DND-41 (cell line): ENCODE measurements at regions not wholly inside any gene's neighbourhood (a gene's known extent, or its start where the extent isn't known, plus 50 kb on each side); places are given as distances from the start of the nearest gene placed in this dataset.

Experiments
- ATAC-seq: fragments of 200-7000 bp; cut with Tn5 transposase; 3 replicates; pipeline ENCODE4 v1.9.1; 2021; ENCODE audit warnings: low read depth; ENCODE audit not compliant: insufficient read depth
- DNase-seq: peaks from one replicate; pipeline ENCODE4 v3.0.0-alpha.2; 2020
- H2AFZ ChIP-seq: 2 replicates; pipeline ENCODE4 v1.6.0; 2012; ENCODE audit warnings: low read depth, low read length
- H3K27ac ChIP-seq: 2 replicates; pipeline ENCODE4 v1.5.1; 2012; ENCODE audit warnings: low read length, inconsistent platforms
- H3K27me3 ChIP-seq: fragments of 200-600 bp; sonication (generic); 2 replicates; pipeline ENCODE4 v1.6.0; 2012; ENCODE audit warnings: low read length, mild to moderate bottlenecking, inconsistent platforms; ENCODE audit not compliant: insufficient read depth, poor library complexity
- H3K36me3 ChIP-seq: 2 replicates; pipeline ENCODE4 v1.5.1; 2012; ENCODE audit warnings: low read length, inconsistent platforms; ENCODE audit not compliant: insufficient read depth
- H3K4me1 ChIP-seq: 2 replicates; pipeline ENCODE4 v1.5.1; 2012; ENCODE audit warnings: mild to moderate bottlenecking, low read length; ENCODE audit not compliant: insufficient read depth
- H3K4me2 ChIP-seq: 2 replicates; pipeline ENCODE4 v1.6.0; 2012; ENCODE audit warnings: mild to moderate bottlenecking, moderate library complexity, low read length, inconsistent platforms; ENCODE audit not compliant: insufficient read depth
- H3K4me3 ChIP-seq, 2 experiments: fragments of 200-600 bp in 1 of 2; shearing (Covaris generic) in 1 of 2; 2 replicates each; pipeline ENCODE4 v1.5.1; 2012 to 2016; ENCODE audit warnings: inconsistent platforms in 2 of 2, low read length in 2 of 2, mild to moderate bottlenecking in 2 of 2, low read depth in 1 of 2, moderate library complexity in 1 of 2
- H3K79me2 ChIP-seq: 2 replicates; pipeline ENCODE4 v1.6.0; 2012; ENCODE audit warnings: low read length, inconsistent platforms; ENCODE audit not compliant: insufficient read depth
- H3K9ac ChIP-seq: 2 replicates; pipeline ENCODE4 v1.6.0; 2012; ENCODE audit warnings: low read depth, mild to moderate bottlenecking, inconsistent platforms, low read length, moderate library complexity
- H3K9me3 ChIP-seq: 2 replicates; pipeline ENCODE4 v1.5.1; 2012; ENCODE audit warnings: low read length, moderate library complexity, mild to moderate bottlenecking, inconsistent platforms; ENCODE audit not compliant: insufficient read depth, severe bottlenecking
- H4K20me1 ChIP-seq: 2 replicates; pipeline ENCODE4 v1.6.0; 2012; ENCODE audit warnings: low read length; ENCODE audit not compliant: insufficient read depth
- CTCF ChIP-seq: IDR thresholded peaks from 2 replicates; pipeline ENCODE4 v1.5.1; 2012; ENCODE audit warnings: borderline replicate concordance, low read length, moderate library complexity, mild to moderate bottlenecking; ENCODE audit not compliant: poor library complexity, severe bottlenecking; ENCODE audit errors: extremely low read depth
- EZH2 ChIP-seq: IDR thresholded peaks from 3 replicates; pipeline ENCODE4 v1.6.1; 2012; ENCODE audit warnings: borderline replicate concordance, low read depth, mild to moderate bottlenecking, moderate library complexity, low read length, inconsistent platforms; ENCODE audit not compliant: severe bottlenecking

- Histone ChIP-seq H3K4me1 (no peaks in the 10 kb centered on the region), H3K9me3 (no peaks in the 10 kb centered on the region), H3K27ac (no peak overlapping the region), H3K27me3 (peaks cover 6% of the 10 kb centered on the region), H4K20me1 (no peaks in the 10 kb centered on the region), H3K4me3 (no peak overlapping the region), H3K9ac (no peak overlapping the region), H3K4me2 (no peak overlapping the region), H3K79me2 (no peaks in the 10 kb centered on the region), H3K36me3 (no peaks in the 10 kb centered on the region), H2AFZ (no peak overlapping the region)
- no peak for DNase-seq
- TF ChIP-seq CTCF (no peak), EZH2 (no peak)
- ATAC-seq: no peak
Observed at GRCh38 chr11:79676396-79676795, 235.6 kb upstream of the TENM4 start.

GRCh38 chr11:79675081-79675480 is 234.3 kb upstream of the TENM4 start:
- ATAC-seq: no peak
- H3K36me3 ChIP-seq: no peaks in the 10 kb centered on the region
- no peak for TF ChIP-seq EZH2
- no peak for TF ChIP-seq CTCF

GRCh38 chr11:79672786-79673185 is 232.0 kb upstream of the TENM4 start:
- no peak overlapping the region for H3K4me3 ChIP-seq
- no peaks in the 10 kb centered on the region for H3K9me3 ChIP-seq
- no peak for DNase-seq
- no peaks in the 10 kb centered on the region for H4K20me1 ChIP-seq
- no peak overlapping the region for H2AFZ ChIP-seq
- no peaks in the 10 kb centered on the region for H3K4me1 ChIP-seq
- TF ChIP-seq CTCF (no peak), EZH2 (no peak)
- H3K4me2 ChIP-seq: no peak overlapping the region
- H3K79me2 ChIP-seq: no peaks in the 10 kb centered on the region
- ATAC-seq: no peak
- peaks cover 6% of the 10 kb centered on the region for H3K27me3 ChIP-seq
- no peaks in the 10 kb centered on the region for H3K36me3 ChIP-seq
- no peak overlapping the region for H3K9ac ChIP-seq
- no peak overlapping the region for H3K27ac ChIP-seq

More at GRCh38 chr11:79675081-79675480, 234.3 kb upstream of the TENM4 start:
- no peaks in the 10 kb centered on the region for H3K4me1 ChIP-seq
- no peak overlapping the region for H2AFZ ChIP-seq
- peaks cover 6% of the 10 kb centered on the region for H3K27me3 ChIP-seq
- H3K4me3 ChIP-seq: no peak overlapping the region
- H3K4me2 ChIP-seq: no peak overlapping the region
- no peak overlapping the region for H3K27ac ChIP-seq
- no peak for DNase-seq
- H3K9ac ChIP-seq: no peak overlapping the region
- H3K79me2 ChIP-seq: no peaks in the 10 kb centered on the region
- no peaks in the 10 kb centered on the region for H4K20me1 ChIP-seq
- no peaks in the 10 kb centered on the region for H3K9me3 ChIP-seq

GRCh38 chr11:79671401-79671800 is 230.6 kb upstream of the TENM4 start:
- H3K9ac ChIP-seq: no peak overlapping the region
- no peaks in the 10 kb centered on the region for H3K36me3 ChIP-seq
- no peak overlapping the region for H2AFZ ChIP-seq
- H3K4me2 ChIP-seq: no peak overlapping the region
- H3K9me3 ChIP-seq: no peaks in the 10 kb centered on the region
- DNase-seq: no peak
- no peak overlapping the region for H3K27ac ChIP-seq
- no peak overlapping the region for H3K4me3 ChIP-seq
- no peaks in the 10 kb centered on the region for H3K4me1 ChIP-seq
- H3K27me3 ChIP-seq: no peaks in the 10 kb centered on the region
- H3K79me2 ChIP-seq: no peaks in the 10 kb centered on the region
- no peaks in the 10 kb centered on the region for H4K20me1 ChIP-seq
- no peak for ATAC-seq
- no peak for TF ChIP-seq EZH2
- TF ChIP-seq CTCF: no peak
